HepG2 (cell line): ENCODE measurements at regions not wholly inside any gene's neighbourhood (a gene's known extent, or its start where the extent isn't known, plus 50 kb on each side); places are given as distances from the start of the nearest gene placed in this dataset.

Experiments
- ATAC-seq: fragments of 200-7000 bp; cut with Tn5 transposase; 3 replicates; pipeline ENCODE4 v1.9.1; 2020; ENCODE audit warnings: mild to moderate bottlenecking, moderate library complexity
- BruUV-seq: library from RNA; stranded (reverse); fragments of 400-500 nt; replicated peaks from 2 replicates; lab custom pipeline; 2021; lab: Mats Ljungman, UMichigan
- CTCF ChIA-PET: fragments of 300-600 bp; formaldehyde crosslinking; extraction: SDS; loops from one replicate; lab custom pipeline; 2021; ENCODE audit warnings: low total read pairs, inconsistent platforms, low intra/inter-chr PET ratio; lab: Yijun Ruan, JAX
- POLR2A ChIA-PET: fragments of 350-600 bp; sonication (Branson Sonifier 250); formaldehyde crosslinking; loops from one replicate; lab custom pipeline; 2020; ENCODE audit warnings: antibody characterized with exemption, inconsistent platforms; lab: Yijun Ruan, JAX
- DNase-seq: peaks from one replicate; pipeline ENCODE4 v3.0.0-alpha.2; 2015; ENCODE audit warnings: low spot score
- FAIRE-seq: peaks from 3 replicates; lab custom pipeline; 2011; peaks lifted over from hg19 to GRCh38; lab: Jason Lieb, UNC
- H2AFZ ChIP-seq: one replicate; pipeline ENCODE4 v1.6.1; 2011; ENCODE audit warnings: low read length, inconsistent platforms
- H3K27ac ChIP-seq: fragments of 300-600 bp; 3 replicates; pipeline ENCODE4 v1.8.0; 2011; ENCODE audit warnings: mixed run types, mild to moderate bottlenecking, mixed read lengths, low read length, inconsistent platforms; ENCODE audit not compliant: insufficient read depth; ENCODE audit errors: extremely low read length
- H3K27me3 ChIP-seq, 2 experiments: fragments of 200-600 bp in 1 of 2; 2 replicates in 1 of 2; 3 replicates in 1 of 2; pipeline versions ENCODE4 v1.6.0 to v1.8.0; 2011; ENCODE audit warnings: low read length in 2 of 2, mild to moderate bottlenecking in 2 of 2, moderate library complexity in 2 of 2, inconsistent platforms in 1 of 2; ENCODE audit not compliant: insufficient read depth in 2 of 2, control insufficient read depth in 1 of 2
- H3K36me3 ChIP-seq, 2 experiments: fragments of 200-600 bp in 1 of 2; replicated peaks in 1 of 2; 2 replicates in 1 of 2; 3 replicates in 1 of 2; pipeline versions ENCODE4 v1.5.1 to v1.8.0; 2011; ENCODE audit warnings: low read length in 2 of 2, inconsistent platforms in 1 of 2; ENCODE audit not compliant: insufficient read depth in 2 of 2, control insufficient read depth in 1 of 2
- H3K4me1 ChIP-seq: 2 replicates; pipeline ENCODE4 v1.5.1; 2012; ENCODE audit warnings: low read length, inconsistent platforms; ENCODE audit not compliant: insufficient read depth
- H3K4me2 ChIP-seq: 2 replicates; pipeline ENCODE4 v1.6.0; 2011; ENCODE audit warnings: low read depth, low read length, inconsistent platforms
- H3K4me3 ChIP-seq, 3 experiments: fragments of 200-600 bp in 1 of 3; sonication (generic), shearing (Covaris generic) in 1 of 3; replicated peaks in 1 of 3; 2 replicates each; pipeline ENCODE4 v1.5.1; 2011 to 2016; ENCODE audit warnings: low read length in 3 of 3, inconsistent platforms in 2 of 3, low read depth in 2 of 3, mild to moderate bottlenecking in 2 of 3, control low read depth in 1 of 3, mixed read lengths in 1 of 3; ENCODE audit not compliant: insufficient read depth in 1 of 3
- H3K79me2 ChIP-seq: one replicate; pipeline ENCODE4 v1.6.1; 2011; ENCODE audit warnings: low read length, inconsistent platforms; ENCODE audit not compliant: insufficient read depth
- H3K9ac ChIP-seq: 2 replicates; pipeline ENCODE4 v1.6.0; 2011; ENCODE audit warnings: mild to moderate bottlenecking, low read depth, low read length, inconsistent platforms; ENCODE audit not compliant: insufficient read depth
- H3K9me3 ChIP-seq: 2 replicates; pipeline ENCODE4 v1.5.1; 2012; ENCODE audit warnings: mild to moderate bottlenecking, low read length
- H4K20me1 ChIP-seq: 2 replicates; pipeline ENCODE4 v1.6.0; 2011; ENCODE audit warnings: inconsistent platforms, mild to moderate bottlenecking, low read length, moderate library complexity; ENCODE audit not compliant: insufficient read depth
- ARNT ChIP-seq: fragments of 450-650 bp; IDR thresholded peaks from 2 replicates; pipeline ENCODE4 v1.6.1; 2017
- ATF7-NPFF ChIP-seq: sonication (generic); formaldehyde crosslinking; IDR thresholded peaks from 2 replicates; pipeline ENCODE4 v1.8.1; 2023; ENCODE audit warnings: mild to moderate bottlenecking, low read depth, missing genetic modification reagents, moderate library complexity
- ATM ChIP-seq: fragments of 450-650 bp; IDR thresholded peaks from 2 replicates; pipeline ENCODE4 v1.7.1; 2017; ENCODE audit warnings: mild to moderate bottlenecking, borderline replicate concordance
- BRD4 ChIP-seq: sonication (generic); formaldehyde crosslinking; IDR thresholded peaks from 2 replicates; pipeline ENCODE4 v1.4.0; 2020; ENCODE audit warnings: missing genetic modification reagents
- EEA1 ChIP-seq: sonication (generic); formaldehyde crosslinking; IDR thresholded peaks from 2 replicates; pipeline ENCODE4 v1.5.1; 2020; ENCODE audit warnings: mild to moderate bottlenecking, missing genetic modification reagents, borderline replicate concordance
- LCORL ChIP-seq, 2 experiments: fragments of 450-650 bp in 1 of 2; sonication (generic) in 1 of 2; formaldehyde crosslinking in 1 of 2; IDR thresholded peaks; 2 replicates each; pipeline versions ENCODE4 v1.5.0 to v1.6.1; 2017 to 2020; ENCODE audit warnings: antibody characterized with exemption in 1 of 2, missing genetic modification reagents in 1 of 2
- MAFK ChIP-seq, 2 experiments: IDR thresholded peaks in 1 of 2; conservative IDR thresholded peaks in 1 of 2; 2 replicates each; pipeline ENCODE4 v1.6.1; 2011; ENCODE audit warnings: improper control_type of control experiment in 2 of 2, low read length in 2 of 2
- PITX1 ChIP-seq: sonication (generic); formaldehyde crosslinking; IDR thresholded peaks from 2 replicates; pipeline ENCODE4 v1.5.1; 2020; ENCODE audit warnings: mild to moderate bottlenecking, missing genetic modification reagents
- ZFP62 ChIP-seq: sonication (generic); formaldehyde crosslinking; IDR thresholded peaks from 2 replicates; pipeline ENCODE4 v1.4.0; 2020; ENCODE audit warnings: missing genetic modification reagents
- ZNF468 ChIP-seq: sonication (generic); formaldehyde crosslinking; IDR thresholded peaks from 2 replicates; pipeline ENCODE4 v1.8.0; 2022; ENCODE audit warnings: mild to moderate bottlenecking, moderate library complexity, missing genetic modification reagents
- ZNF577 ChIP-seq: sonication (generic); formaldehyde crosslinking; IDR thresholded peaks from 2 replicates; pipeline ENCODE4 v1.4.0; 2020; ENCODE audit warnings: mild to moderate bottlenecking, low read depth, missing genetic modification reagents, borderline replicate concordance
- ZNF713 ChIP-seq: sonication (generic); formaldehyde crosslinking; IDR thresholded peaks from 2 replicates; pipeline ENCODE4 v1.4.0; 2020; ENCODE audit warnings: mild to moderate bottlenecking, missing genetic modification reagents
- ZSCAN12 ChIP-seq: sonication (generic); formaldehyde crosslinking; IDR thresholded peaks from 2 replicates; pipeline ENCODE4 v1.9.0; 2021; ENCODE audit warnings: mild to moderate bottlenecking, missing genetic modification reagents
- WGBS: methylation state at CpG from one replicate; pipeline ENCODE4 v1.1.6; 2017; ENCODE audit warnings: low lambda C conversion rate; 5-methylcytosine and 5-hydroxymethylcytosine counted together
- in situ Hi-C: cut with HindIII; loops from 2 replicates; pipeline ENCODE4 v1.10.0; 2017; ENCODE audit warnings: low pct_unique_long_range_greater_than_20kb; ENCODE audit not compliant: extremely low pct_ligation_motif_present
- intact Hi-C: fragments of 100-400 bp; cut with micrococcal nuclease; formaldehyde crosslinking; loops from one replicate; pipeline ENCODE4 v1.10.0; 2022; ENCODE audit not compliant: unreplicated experiment
- TF ChIP-seq, protein P1 (sequence below): sonication (generic); formaldehyde crosslinking; IDR thresholded peaks from 2 replicates; pipeline ENCODE4 v1.8.0; 2022; ENCODE audit warnings: mild to moderate bottlenecking, missing genetic modification reagents, moderate library complexity
- TF ChIP-seq, protein P2 (sequence below): sonication (generic); formaldehyde crosslinking; IDR thresholded peaks from 2 replicates; pipeline ENCODE4 v1.4.0; 2020; ENCODE audit warnings: missing genetic modification reagents; ENCODE audit errors: not compliant biosample characterization
- TF ChIP-seq, protein P3 (sequence below): sonication (generic); formaldehyde crosslinking; conservative IDR thresholded peaks from 2 replicates; pipeline ENCODE4 v1.8.0; 2022; ENCODE audit warnings: mild to moderate bottlenecking, moderate library complexity, missing genetic modification reagents
- TF ChIP-seq, protein P4 (sequence below): sonication (generic); formaldehyde crosslinking; IDR thresholded peaks from 2 replicates; pipeline ENCODE4 v1.4.0; 2020; ENCODE audit warnings: missing genetic modification reagents

DNA sequence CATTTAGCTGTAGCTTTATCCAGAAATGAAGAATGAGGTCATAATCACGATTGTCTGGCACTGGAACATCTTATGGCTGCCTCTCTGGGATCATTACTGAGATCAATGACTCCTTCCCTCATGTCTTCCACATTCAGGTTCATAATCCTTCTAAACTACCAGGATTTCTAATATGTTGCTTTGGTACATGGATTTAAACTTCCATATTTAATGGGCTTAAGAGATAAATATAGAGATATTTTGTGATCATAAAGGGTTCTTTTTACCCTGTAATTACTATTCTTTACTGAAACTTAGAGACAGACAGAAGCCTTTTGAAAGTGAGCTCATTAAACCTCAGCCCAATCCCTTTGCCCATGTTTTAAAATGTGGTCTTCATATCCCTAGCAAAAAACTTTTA is 575.4 kb upstream of the ALCAM start:
- in situ Hi-C loops: no loop called here
- intact Hi-C loops: no loop called here
- Histone ChIP-seq H3K36me3 (no peaks in the 10 kb centered on the region), H3K4me2 (no peak overlapping the region), H2AFZ (no peak overlapping the region), H3K9ac (no peak overlapping the region), H3K27me3 (no peaks in the 10 kb centered on the region), H4K20me1 (no peaks in the 10 kb centered on the region), H3K4me1 (no peaks in the 10 kb centered on the region), H3K4me3 (no peak overlapping the region), H3K9me3 (no peaks in the 10 kb centered on the region), H3K79me2 (no peaks in the 10 kb centered on the region), H3K27ac (no peak overlapping the region)
- ChIA-PET POLR2A (no interaction called here), CTCF (no interaction called here)
- ATAC-seq (no peak), DNase-seq (no peak), FAIRE-seq (no peak)
- 5% methylated on average over 1 of the region's 1 CpG for WGBS
- TF ChIP-seq, protein P1, sequence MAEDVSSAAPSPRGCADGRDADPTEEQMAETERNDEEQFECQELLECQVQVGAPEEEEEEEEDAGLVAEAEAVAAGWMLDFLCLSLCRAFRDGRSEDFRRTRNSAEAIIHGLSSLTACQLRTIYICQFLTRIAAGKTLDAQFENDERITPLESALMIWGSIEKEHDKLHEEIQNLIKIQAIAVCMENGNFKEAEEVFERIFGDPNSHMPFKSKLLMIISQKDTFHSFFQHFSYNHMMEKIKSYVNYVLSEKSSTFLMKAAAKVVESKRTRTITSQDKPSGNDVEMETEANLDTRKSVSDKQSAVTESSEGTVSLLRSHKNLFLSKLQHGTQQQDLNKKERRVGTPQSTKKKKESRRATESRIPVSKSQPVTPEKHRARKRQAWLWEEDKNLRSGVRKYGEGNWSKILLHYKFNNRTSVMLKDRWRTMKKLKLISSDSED: no peak
- TF ChIP-seq PITX1 (CRISPR knock-in tag) (no peak), BRD4 (CRISPR knock-in tag) (no peak), MAFK (conservative IDR thresholded peaks at IDR 0.05 in 1 of 2, IDR thresholded peaks at IDR 0.05 in 1 of 2; ENCODE audit: low read length in 2 of 2) (no peak), ZFP62 (no peak), ARNT (no peak), EEA1 (CRISPR knock-in tag) (no peak), ATM (no peak), LCORL (IDR thresholded peaks at IDR 0.05) (no peak), LCORL (CRISPR knock-in tag; IDR thresholded peaks at IDR 0.05) (no peak), ZSCAN12 (no peak), ZNF468 (CRISPR knock-in tag) (no peak), ZNF577 (CRISPR knock-in tag) (no peak), ATF7-NPFF (CRISPR knock-in tag) (no peak), ZNF713 (CRISPR knock-in tag) (no peak)
- TF ChIP-seq, protein P2, sequence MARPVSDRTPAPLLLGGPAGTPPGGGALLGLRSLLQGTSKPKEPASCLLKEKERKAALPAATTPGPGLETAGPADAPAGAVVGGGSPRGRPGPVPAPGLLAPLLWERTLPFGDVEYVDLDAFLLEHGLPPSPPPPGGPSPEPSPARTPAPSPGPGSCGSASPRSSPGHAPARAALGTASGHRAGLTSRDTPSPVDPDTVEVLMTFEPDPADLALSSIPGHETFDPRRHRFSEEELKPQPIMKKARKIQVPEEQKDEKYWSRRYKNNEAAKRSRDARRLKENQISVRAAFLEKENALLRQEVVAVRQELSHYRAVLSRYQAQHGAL (CRISPR knock-in tag): no peak
- TF ChIP-seq, protein P3, sequence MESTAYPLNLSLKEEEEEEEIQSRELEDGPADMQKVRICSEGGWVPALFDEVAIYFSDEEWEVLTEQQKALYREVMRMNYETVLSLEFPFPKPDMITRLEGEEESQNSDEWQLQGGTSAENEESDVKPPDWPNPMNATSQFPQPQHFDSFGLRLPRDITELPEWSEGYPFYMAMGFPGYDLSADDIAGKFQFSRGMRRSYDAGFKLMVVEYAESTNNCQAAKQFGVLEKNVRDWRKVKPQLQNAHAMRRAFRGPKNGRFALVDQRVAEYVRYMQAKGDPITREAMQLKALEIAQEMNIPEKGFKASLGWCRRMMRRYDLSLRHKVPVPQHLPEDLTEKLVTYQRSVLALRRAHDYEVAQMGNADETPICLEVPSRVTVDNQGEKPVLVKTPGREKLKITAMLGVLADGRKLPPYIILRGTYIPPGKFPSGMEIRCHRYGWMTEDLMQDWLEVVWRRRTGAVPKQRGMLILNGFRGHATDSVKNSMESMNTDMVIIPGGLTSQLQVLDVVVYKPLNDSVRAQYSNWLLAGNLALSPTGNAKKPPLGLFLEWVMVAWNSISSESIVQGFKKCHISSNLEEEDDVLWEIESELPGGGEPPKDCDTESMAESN (CRISPR knock-in tag): no peak
- TF ChIP-seq, protein P4, sequence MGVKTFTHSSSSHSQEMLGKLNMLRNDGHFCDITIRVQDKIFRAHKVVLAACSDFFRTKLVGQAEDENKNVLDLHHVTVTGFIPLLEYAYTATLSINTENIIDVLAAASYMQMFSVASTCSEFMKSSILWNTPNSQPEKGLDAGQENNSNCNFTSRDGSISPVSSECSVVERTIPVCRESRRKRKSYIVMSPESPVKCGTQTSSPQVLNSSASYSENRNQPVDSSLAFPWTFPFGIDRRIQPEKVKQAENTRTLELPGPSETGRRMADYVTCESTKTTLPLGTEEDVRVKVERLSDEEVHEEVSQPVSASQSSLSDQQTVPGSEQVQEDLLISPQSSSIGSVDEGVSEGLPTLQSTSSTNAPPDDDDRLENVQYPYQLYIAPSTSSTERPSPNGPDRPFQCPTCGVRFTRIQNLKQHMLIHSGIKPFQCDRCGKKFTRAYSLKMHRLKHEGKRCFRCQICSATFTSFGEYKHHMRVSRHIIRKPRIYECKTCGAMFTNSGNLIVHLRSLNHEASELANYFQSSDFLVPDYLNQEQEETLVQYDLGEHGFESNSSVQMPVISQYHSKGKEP: no peak
- BruUV-seq: no TSS peak
